VCaP (cell line): ENCODE measurements at regions not wholly inside any gene's neighbourhood (a gene's known extent, or its start where the extent isn't known, plus 50 kb on each side); places are given as distances from the start of the nearest gene placed in this dataset.

Source experiments
- H3K27ac ChIP-seq: fragments of 450-650 bp; 2 replicates; pipeline ENCODE4 v1.5.1; 2017
- TF ChIP-seq, protein P1 (sequence below): fragments of 450-650 bp; conservative IDR thresholded peaks from 2 replicates; pipeline ENCODE4 v1.5.1; 2017; ENCODE audit warnings: mild to moderate bottlenecking, moderate library complexity

DNA sequence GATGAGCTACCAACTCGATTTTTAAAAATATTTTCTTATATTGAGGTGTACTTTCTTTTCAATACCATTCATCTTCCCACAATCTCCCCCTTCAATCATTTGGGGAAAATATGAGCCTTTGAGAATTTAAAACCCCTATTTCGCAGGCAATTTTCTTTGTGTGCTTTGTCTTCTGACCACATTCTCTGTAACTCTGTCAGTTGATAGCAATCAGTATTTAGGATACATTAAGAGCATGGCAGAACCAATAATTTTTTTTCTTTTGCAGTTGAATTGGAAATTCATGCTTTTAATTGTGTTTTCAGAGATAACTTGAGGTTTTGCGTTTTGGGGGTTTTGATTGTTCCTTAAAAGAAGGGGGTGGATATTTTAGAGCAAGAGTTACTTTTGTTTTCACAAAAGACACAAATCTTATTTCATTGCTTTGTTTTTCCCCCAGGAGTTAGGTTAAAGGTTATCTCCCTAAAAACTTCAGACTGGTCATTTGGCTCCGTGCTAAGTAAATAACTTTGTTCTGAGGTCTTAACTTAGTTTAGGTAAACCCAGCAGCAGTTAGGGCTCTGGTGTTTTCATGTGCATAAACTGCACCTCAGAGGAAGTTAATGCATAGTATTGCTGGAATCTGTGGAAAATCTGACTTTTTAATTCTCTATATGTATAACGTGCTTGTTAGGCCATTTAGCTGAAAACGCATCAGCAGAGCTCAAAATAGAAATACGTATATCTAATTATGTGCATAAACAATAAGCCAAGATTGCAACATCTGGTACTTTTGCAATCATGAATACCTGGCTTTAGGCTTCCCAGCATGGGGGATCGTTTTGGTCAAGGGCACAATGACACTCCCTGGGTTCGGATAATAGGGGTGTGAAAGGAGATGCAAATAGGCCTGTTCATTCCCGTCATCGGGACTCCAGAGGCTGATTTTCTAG lies 676.4 kb upstream of the ANKRD30A start:
- TF ChIP-seq, protein P1, sequence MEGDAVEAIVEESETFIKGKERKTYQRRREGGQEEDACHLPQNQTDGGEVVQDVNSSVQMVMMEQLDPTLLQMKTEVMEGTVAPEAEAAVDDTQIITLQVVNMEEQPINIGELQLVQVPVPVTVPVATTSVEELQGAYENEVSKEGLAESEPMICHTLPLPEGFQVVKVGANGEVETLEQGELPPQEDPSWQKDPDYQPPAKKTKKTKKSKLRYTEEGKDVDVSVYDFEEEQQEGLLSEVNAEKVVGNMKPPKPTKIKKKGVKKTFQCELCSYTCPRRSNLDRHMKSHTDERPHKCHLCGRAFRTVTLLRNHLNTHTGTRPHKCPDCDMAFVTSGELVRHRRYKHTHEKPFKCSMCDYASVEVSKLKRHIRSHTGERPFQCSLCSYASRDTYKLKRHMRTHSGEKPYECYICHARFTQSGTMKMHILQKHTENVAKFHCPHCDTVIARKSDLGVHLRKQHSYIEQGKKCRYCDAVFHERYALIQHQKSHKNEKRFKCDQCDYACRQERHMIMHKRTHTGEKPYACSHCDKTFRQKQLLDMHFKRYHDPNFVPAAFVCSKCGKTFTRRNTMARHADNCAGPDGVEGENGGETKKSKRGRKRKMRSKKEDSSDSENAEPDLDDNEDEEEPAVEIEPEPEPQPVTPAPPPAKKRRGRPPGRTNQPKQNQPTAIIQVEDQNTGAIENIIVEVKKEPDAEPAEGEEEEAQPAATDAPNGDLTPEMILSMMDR = no peak
- no peak overlapping the region for H3K27ac ChIP-seq

DNA sequence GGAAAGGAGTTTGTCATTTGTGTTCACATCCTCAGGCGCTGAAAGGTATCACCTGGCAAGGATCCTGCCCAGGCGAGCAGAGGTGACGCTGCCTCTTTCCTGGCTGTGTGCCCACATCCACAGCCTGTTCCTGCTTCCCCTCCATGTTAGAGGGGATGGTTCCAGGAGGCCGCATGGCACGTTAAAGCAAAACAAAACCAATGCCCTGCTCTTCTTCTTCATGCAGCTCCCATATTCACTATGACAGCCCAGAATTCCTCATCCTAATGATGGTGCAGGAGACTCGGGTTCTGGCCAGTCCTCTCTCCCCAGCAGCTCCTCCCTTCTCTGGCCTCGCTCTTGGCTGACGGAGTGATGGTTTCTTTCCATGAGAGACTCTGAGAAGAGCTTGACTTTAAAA lies 678.5 kb upstream of the ANKRD30A start:
- TF ChIP-seq, protein P1 = no peak
- peak overlapping the region; percentile 7; the same call in 1 of the 2 replicates for H3K27ac ChIP-seq

DNA sequence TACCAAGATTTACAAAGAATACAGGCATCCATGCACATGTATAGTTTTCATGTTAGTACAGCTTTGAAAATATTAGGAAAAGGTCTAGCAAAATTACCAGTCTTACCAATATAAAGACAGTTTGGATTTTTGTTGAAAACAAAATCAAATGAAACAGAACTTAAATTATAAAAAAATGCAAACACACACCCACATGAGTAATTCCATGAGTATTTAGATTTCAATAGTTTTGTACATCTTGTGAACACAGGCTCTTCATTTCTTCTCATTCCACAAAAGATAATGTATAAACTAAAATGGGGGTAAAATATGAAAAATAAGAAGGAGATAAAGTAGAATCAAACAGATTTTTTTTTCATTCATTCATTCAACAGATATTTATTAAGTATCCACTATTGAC lies 682.2 kb upstream of the ANKRD30A start:
- TF ChIP-seq, protein P1 = no peak
- H3K27ac ChIP-seq = no peak overlapping the region

DNA sequence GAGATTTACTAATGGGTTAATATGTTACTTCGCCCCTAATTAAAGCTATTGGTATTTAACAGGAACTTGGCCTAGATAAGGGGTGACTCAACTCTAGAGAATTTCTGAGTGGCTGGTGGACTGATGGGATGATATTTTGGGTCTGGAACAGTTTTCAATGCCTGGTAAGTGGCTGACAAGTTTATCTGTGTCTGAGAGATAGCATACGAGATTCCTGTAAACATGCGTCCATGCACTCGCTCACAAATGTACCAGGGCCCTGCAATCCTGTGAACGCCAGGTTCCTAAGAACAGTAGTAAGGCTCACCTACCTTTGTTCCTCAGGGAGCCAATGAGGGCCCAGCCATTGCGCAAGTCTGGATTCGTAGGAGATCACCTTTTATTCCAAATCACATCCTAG lies 683.8 kb upstream of the ANKRD30A start:
- TF ChIP-seq, protein P1 = no peak
- no peak overlapping the region for H3K27ac ChIP-seq

DNA sequence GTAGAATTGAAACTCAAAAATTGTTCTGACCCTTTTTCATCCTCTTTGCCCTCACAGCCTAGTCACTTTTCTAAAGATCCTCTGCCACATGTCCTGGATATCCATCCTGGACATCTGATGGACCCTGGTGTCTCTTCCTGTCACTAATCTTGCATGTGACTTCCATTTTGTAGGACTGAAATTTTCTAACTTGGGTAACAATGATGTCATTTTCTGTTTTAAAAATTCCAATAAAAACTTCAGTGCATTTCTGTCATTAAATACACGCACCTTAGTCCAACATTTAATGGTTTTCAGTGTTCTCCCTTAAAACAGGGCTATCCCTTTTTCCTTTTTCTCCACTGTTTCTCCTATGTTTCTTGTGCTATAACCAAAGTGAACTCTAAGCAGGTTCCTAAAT lies 684.9 kb upstream of the ANKRD30A start:
- H3K27ac ChIP-seq = no peak overlapping the region
- TF ChIP-seq, protein P1 = no peak

DNA sequence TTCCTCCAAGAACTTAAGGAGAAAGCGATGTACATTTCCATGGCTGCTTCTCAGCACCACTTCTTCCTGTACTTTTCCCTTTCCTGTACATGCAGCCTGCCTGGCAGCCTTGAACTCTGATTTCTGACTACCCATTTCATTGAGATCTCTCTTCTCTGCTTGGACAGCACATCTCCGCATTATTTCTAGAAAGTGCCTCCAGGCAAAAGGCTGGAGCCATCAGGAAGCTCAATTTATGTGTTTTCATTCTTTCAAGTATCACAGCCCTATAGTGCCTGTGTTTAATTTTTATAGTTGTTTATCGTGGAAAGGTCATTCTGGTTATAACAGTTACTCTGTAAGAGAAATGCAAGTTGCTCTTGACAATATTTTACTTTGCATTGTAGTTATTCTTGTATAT lies 688.0 kb upstream of the ANKRD30A start:
- TF ChIP-seq, protein P1 = no peak
- peak overlapping the region; percentile 40 for H3K27ac ChIP-seq

DNA sequence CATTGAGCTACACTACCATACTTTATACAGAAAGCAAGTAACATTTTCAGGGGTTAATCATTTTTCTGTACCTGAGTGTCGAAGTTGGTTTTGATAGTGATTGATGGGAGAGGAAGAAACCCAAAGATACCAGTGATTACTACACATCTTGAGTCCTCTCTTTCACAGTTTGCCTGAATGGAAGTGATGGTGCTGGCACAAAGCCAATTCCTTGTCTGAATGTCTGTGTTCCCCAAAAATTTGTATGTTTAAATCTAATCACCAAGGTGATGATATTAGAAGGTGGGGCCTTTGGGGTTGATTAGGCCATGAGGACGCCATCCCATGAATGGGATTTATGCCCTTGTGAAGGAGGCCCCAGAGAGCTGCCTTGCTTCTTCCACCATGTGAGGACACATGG lies 696.9 kb upstream of the ANKRD30A start:
- H3K27ac ChIP-seq = no peak overlapping the region
- TF ChIP-seq, protein P1 = no peak
